T-helper 2 cell treated with Interferon-gamma antibody and Interleukin-4, amounts not matched to agents 5 μg/mL and 100 μg/mL, for 36 hours (primary cell): ENCODE measurements at regions not wholly inside any gene's neighbourhood (a gene's known extent, or its start where the extent isn't known, plus 50 kb on each side); places are given as distances from the start of the nearest gene placed in this dataset.

Experiments used
- DNase-seq: peaks from one replicate; pipeline ENCODE4 v3.0.0; 2021; ENCODE audit warnings: low spot score
- H3K27ac Mint-ChIP-seq: one replicate; pipeline ENCODE4 v1.8.0; 2021; ENCODE audit warnings: mild to moderate bottlenecking, mixed read lengths
- H3K27me3 Mint-ChIP-seq: one replicate; pipeline ENCODE4 v1.8.0; 2021; ENCODE audit warnings: low read depth, mixed read lengths
- H3K36me3 Mint-ChIP-seq: one replicate; pipeline ENCODE4 v1.8.0; 2021; ENCODE audit warnings: low read depth, mixed read lengths
- H3K4me1 Mint-ChIP-seq: one replicate; pipeline ENCODE4 v1.8.0; 2021; ENCODE audit warnings: low read depth, mixed read lengths
- H3K4me3 Mint-ChIP-seq: one replicate; pipeline ENCODE4 v1.8.0; 2022; ENCODE audit warnings: mild to moderate bottlenecking, moderate library complexity, mixed read lengths
- H3K9me3 Mint-ChIP-seq: one replicate; pipeline ENCODE4 v1.8.0; 2021; ENCODE audit warnings: mixed read lengths

- no peak overlapping the region for H3K4me3 Mint-ChIP-seq
- no peaks in the 10 kb centered on the region for H3K36me3 Mint-ChIP-seq
- H3K27me3 Mint-ChIP-seq, result no peaks in the 10 kb centered on the region
- H3K9me3 Mint-ChIP-seq, result peaks cover 14% of the 10 kb centered on the region
- no peaks in the 10 kb centered on the region for H3K4me1 Mint-ChIP-seq
- H3K27ac Mint-ChIP-seq, result no peak overlapping the region
- DNase-seq, result no peak
These were observed 375.4 kb upstream of the PTCHD4 start for GRCh38 chr6:48486373-48486772.

- H3K4me3 Mint-ChIP-seq, result no peak overlapping the region
- no peak for DNase-seq
- H3K27me3 Mint-ChIP-seq, result no peaks in the 10 kb centered on the region
- H3K36me3 Mint-ChIP-seq, result no peaks in the 10 kb centered on the region
- H3K27ac Mint-ChIP-seq, result no peak overlapping the region
- H3K9me3 Mint-ChIP-seq, result peaks cover 5% of the 10 kb centered on the region
- no peaks in the 10 kb centered on the region for H3K4me1 Mint-ChIP-seq
These were observed 365.3 kb upstream of the PTCHD4 start for GRCh38 chr6:48476257-48476656.

DNA sequence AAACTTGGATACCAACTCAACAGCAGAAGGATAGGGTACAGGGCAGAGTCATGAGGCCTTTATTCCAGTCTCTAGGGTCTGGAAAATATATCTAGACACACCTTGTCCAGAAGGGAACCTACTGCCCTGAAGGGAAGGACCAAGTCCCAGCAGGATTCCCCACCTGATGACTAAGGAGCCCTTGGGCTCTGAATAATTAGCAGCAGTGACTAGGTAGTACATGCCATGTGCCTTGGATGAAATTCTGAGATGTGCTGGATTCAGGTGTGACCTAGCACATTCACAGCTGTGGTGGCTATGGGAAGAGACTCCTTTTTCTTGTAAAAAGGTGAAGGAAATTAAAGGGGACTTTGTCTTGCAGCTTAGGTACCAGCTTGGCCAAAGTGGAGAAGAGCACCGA lies 364.3 kb upstream of the PTCHD4 start:
- no peak for DNase-seq
- H3K4me1 Mint-ChIP-seq, result no peaks in the 10 kb centered on the region
- H3K27ac Mint-ChIP-seq, result no peak overlapping the region
- no peaks in the 10 kb centered on the region for H3K27me3 Mint-ChIP-seq
- H3K36me3 Mint-ChIP-seq, result no peaks in the 10 kb centered on the region
- H3K9me3 Mint-ChIP-seq, result no peaks in the 10 kb centered on the region
- H3K4me3 Mint-ChIP-seq, result no peak overlapping the region

DNA sequence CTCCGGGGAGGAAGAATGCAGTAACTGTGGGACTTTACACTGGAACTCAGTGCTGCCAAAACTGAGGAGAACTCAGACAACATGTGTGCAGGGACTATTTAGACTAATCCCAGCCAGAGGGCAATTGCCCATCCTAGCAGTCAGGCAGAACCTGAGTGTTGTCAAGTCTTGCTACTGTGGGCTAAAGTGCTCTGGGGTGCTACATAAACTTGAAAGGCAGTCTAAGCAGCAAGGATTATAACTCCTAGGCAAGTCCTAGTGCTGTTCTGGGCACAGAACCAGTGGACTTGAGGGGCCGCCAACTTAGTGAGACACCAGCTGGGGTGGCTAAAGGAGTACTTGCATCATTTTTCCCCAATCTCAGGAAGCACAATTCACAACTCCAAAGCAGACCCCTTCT lies 363.8 kb upstream of the PTCHD4 start:
- DNase-seq, result no peak
- no peaks in the 10 kb centered on the region for H3K36me3 Mint-ChIP-seq
- no peaks in the 10 kb centered on the region for H3K27me3 Mint-ChIP-seq
- no peaks in the 10 kb centered on the region for H3K9me3 Mint-ChIP-seq
- no peak overlapping the region for H3K4me3 Mint-ChIP-seq
- no peaks in the 10 kb centered on the region for H3K4me1 Mint-ChIP-seq
- no peak overlapping the region for H3K27ac Mint-ChIP-seq

GRCh38 chr6:48474136-48474535 lies 363.1 kb upstream of the PTCHD4 start:
- H3K27ac Mint-ChIP-seq, result no peak overlapping the region
- H3K4me1 Mint-ChIP-seq, result no peaks in the 10 kb centered on the region
- H3K4me3 Mint-ChIP-seq, result no peak overlapping the region
- H3K36me3 Mint-ChIP-seq, result no peaks in the 10 kb centered on the region
- no peaks in the 10 kb centered on the region for H3K27me3 Mint-ChIP-seq
- DNase-seq, result no peak
- no peaks in the 10 kb centered on the region for H3K9me3 Mint-ChIP-seq

GRCh38 chr6:48472535-48472934 lies 361.5 kb upstream of the PTCHD4 start:
- H3K27ac Mint-ChIP-seq, result no peak overlapping the region
- H3K4me3 Mint-ChIP-seq, result no peak overlapping the region
- no peaks in the 10 kb centered on the region for H3K9me3 Mint-ChIP-seq
- H3K27me3 Mint-ChIP-seq, result no peaks in the 10 kb centered on the region
- no peaks in the 10 kb centered on the region for H3K36me3 Mint-ChIP-seq
- no peaks in the 10 kb centered on the region for H3K4me1 Mint-ChIP-seq
- DNase-seq, result no peak

DNA sequence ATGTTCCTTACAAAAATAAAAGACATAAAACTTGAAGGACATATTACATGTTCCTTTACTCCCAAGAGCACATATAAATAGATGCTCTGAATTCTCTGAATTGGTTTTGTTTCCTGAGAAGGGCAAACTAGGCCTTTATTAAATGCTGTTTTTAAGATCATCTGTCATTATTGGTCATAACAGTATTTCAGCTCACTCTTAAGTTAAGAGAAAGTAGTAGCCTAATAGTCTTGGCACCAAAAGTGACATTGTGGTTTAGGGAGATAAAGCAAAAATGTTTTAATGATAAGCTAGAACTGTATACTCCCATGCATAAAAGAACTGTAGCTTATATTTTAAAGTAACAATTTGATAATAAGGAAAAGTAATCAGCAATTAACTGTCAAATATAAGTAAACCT lies 361.1 kb upstream of the PTCHD4 start:
- H3K9me3 Mint-ChIP-seq, result no peaks in the 10 kb centered on the region

GRCh38 chr6:48471326-48471725 lies 360.3 kb upstream of the PTCHD4 start:
- no peak overlapping the region for H3K4me3 Mint-ChIP-seq
- H3K4me1 Mint-ChIP-seq, result no peaks in the 10 kb centered on the region
- no peak overlapping the region for H3K27ac Mint-ChIP-seq
- no peaks in the 10 kb centered on the region for H3K36me3 Mint-ChIP-seq
- no peaks in the 10 kb centered on the region for H3K9me3 Mint-ChIP-seq
- H3K27me3 Mint-ChIP-seq, result no peaks in the 10 kb centered on the region
- DNase-seq, result no peak

More for the DNA sequence above, 361.1 kb upstream of the PTCHD4 start:
- Mint-ChIP-seq H3K4me3 (no peak overlapping the region), H3K27me3 (no peaks in the 10 kb centered on the region), H3K4me1 (no peaks in the 10 kb centered on the region), H3K36me3 (no peaks in the 10 kb centered on the region), H3K27ac (no peak overlapping the region)
- DNase-seq, result no peak

GRCh38 chr6:48449002-48449401 lies 338.0 kb upstream of the PTCHD4 start:
- H3K27me3 Mint-ChIP-seq, result no peaks in the 10 kb centered on the region
- no peak for DNase-seq

GRCh38 chr6:48447251-48447650 lies 336.3 kb upstream of the PTCHD4 start:
- Mint-ChIP-seq H3K27me3 (no peaks in the 10 kb centered on the region), H3K9me3 (peaks cover 26% of the 10 kb centered on the region), H3K27ac (no peak overlapping the region), H3K4me1 (no peaks in the 10 kb centered on the region), H3K36me3 (no peaks in the 10 kb centered on the region), H3K4me3 (no peak overlapping the region)
- no peak for DNase-seq

More at GRCh38 chr6:48449002-48449401, 338.0 kb upstream of the PTCHD4 start:
- Mint-ChIP-seq H3K4me1 (no peaks in the 10 kb centered on the region), H3K4me3 (no peak overlapping the region), H3K9me3 (peaks cover 19% of the 10 kb centered on the region), H3K36me3 (no peaks in the 10 kb centered on the region), H3K27ac (no peak overlapping the region)

- Mint-ChIP-seq H3K4me3 (no peak overlapping the region), H3K36me3 (no peaks in the 10 kb centered on the region), H3K4me1 (no peaks in the 10 kb centered on the region), H3K27me3 (no peaks in the 10 kb centered on the region), H3K27ac (no peak overlapping the region), H3K9me3 (peaks cover 4% of the 10 kb centered on the region)
- no peak for DNase-seq
These were observed 318.6 kb upstream of the PTCHD4 start for GRCh38 chr6:48429610-48430009.

DNA sequence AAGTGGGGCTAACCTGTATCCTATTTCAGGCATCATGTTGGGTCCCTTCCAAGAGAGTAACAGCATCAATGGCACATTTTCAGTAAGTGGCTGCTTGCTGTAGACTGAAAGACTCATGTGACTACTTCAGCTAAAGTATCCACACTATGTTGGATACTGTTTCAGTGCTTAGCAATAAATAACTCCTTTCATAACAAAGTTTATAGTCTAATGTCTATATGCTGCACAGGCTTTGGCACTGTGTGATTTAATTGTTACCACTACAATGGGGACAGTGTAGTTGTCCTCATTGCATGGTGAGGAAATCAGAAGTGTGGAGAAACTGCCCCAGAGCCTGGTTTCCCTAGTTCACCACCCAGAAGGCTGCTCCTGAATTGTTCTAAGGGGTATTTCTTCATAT lies 318.0 kb upstream of the PTCHD4 start:
- H3K27ac Mint-ChIP-seq, result no peak overlapping the region
- no peaks in the 10 kb centered on the region for H3K36me3 Mint-ChIP-seq
- peaks cover 9% of the 10 kb centered on the region for H3K9me3 Mint-ChIP-seq
- no peaks in the 10 kb centered on the region for H3K27me3 Mint-ChIP-seq
- no peak for DNase-seq
- no peak overlapping the region for H3K4me3 Mint-ChIP-seq
- H3K4me1 Mint-ChIP-seq, result no peaks in the 10 kb centered on the region

GRCh38 chr6:48426636-48427035 lies 315.6 kb upstream of the PTCHD4 start:
- DNase-seq, result no peak
- H3K4me1 Mint-ChIP-seq, result no peaks in the 10 kb centered on the region
- no peaks in the 10 kb centered on the region for H3K36me3 Mint-ChIP-seq
- H3K27ac Mint-ChIP-seq, result no peak overlapping the region
- H3K9me3 Mint-ChIP-seq, result peaks cover 15% of the 10 kb centered on the region
- H3K4me3 Mint-ChIP-seq, result no peak overlapping the region
- no peaks in the 10 kb centered on the region for H3K27me3 Mint-ChIP-seq

DNA sequence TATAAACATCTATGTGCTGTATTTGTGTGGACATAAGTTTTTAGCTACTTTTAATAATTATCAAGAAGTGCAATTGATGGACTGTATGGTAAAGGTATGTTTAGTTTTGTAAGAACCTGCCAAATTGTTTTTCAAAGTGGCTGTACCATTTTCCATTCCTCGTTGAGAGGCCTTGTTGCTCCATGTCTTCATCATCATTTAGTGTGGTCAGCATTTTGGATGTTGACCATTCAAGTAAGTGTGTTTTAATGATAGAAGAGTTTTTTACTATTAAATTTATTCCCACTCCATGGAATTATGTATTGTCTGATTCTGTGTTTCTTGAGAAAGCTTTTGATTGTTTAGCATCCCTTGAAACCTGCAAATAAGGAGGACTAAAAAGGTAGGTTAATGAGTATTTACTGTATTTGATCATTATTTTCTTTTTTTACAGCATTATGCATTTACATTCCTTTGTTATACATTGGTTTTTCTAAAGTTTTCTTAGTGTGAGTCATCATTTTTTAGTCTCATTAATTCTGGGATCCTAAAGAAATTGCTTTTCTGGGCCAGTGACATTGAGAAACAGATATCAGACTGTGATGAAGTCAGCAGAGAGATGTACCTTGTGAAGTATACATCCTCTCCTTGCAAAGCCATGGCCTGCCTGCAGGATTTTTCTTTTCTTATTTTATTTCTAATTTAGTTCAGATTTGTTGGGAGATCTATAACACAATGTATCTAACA lies 312.8 kb upstream of the PTCHD4 start:
- Mint-ChIP-seq H3K9me3 (peaks cover 15% of the 10 kb centered on the region), H3K27ac (no peak overlapping the region), H3K27me3 (no peaks in the 10 kb centered on the region), H3K4me3 (no peak overlapping the region), H3K36me3 (no peaks in the 10 kb centered on the region), H3K4me1 (no peaks in the 10 kb centered on the region)
- DNase-seq, result no peak

- DNase-seq, result no peak
- Mint-ChIP-seq H3K4me1 (no peaks in the 10 kb centered on the region), H3K36me3 (no peaks in the 10 kb centered on the region), H3K27ac (no peak overlapping the region), H3K27me3 (no peaks in the 10 kb centered on the region), H3K4me3 (no peak overlapping the region), H3K9me3 (peaks cover 15% of the 10 kb centered on the region)
These were observed 309.0 kb upstream of the PTCHD4 start for GRCh38 chr6:48419992-48420391.
